HepG2 (cell line): ENCODE measurements at regions not wholly inside any gene's neighbourhood (a gene's known extent, or its start where the extent isn't known, plus 50 kb on each side); places are given as distances from the start of the nearest gene placed in this dataset.

Experiments
- ATAC-seq: fragments of 200-7000 bp; cut with Tn5 transposase; 3 replicates; pipeline ENCODE4 v1.9.1; 2020; ENCODE audit warnings: mild to moderate bottlenecking, moderate library complexity
- BruUV-seq: library from RNA; stranded (reverse); fragments of 400-500 nt; replicated peaks from 2 replicates; lab custom pipeline; 2021; lab: Mats Ljungman, UMichigan
- CTCF ChIA-PET: fragments of 300-600 bp; formaldehyde crosslinking; extraction: SDS; loops from one replicate; lab custom pipeline; 2021; ENCODE audit warnings: low total read pairs, inconsistent platforms, low intra/inter-chr PET ratio; lab: Yijun Ruan, JAX
- POLR2A ChIA-PET: fragments of 350-600 bp; sonication (Branson Sonifier 250); formaldehyde crosslinking; loops from one replicate; lab custom pipeline; 2020; ENCODE audit warnings: antibody characterized with exemption, inconsistent platforms; lab: Yijun Ruan, JAX
- DNase-seq: peaks from one replicate; pipeline ENCODE4 v3.0.0-alpha.2; 2015; ENCODE audit warnings: low spot score
- FAIRE-seq: peaks from 3 replicates; lab custom pipeline; 2011; peaks lifted over from hg19 to GRCh38; lab: Jason Lieb, UNC
- H2AFZ ChIP-seq: one replicate; pipeline ENCODE4 v1.6.1; 2011; ENCODE audit warnings: low read length, inconsistent platforms
- H3K27ac ChIP-seq: fragments of 300-600 bp; 3 replicates; pipeline ENCODE4 v1.8.0; 2011; ENCODE audit warnings: mixed run types, mild to moderate bottlenecking, mixed read lengths, low read length, inconsistent platforms; ENCODE audit not compliant: insufficient read depth; ENCODE audit errors: extremely low read length
- H3K27me3 ChIP-seq, 2 experiments: fragments of 200-600 bp in 1 of 2; 2 replicates in 1 of 2; 3 replicates in 1 of 2; pipeline versions ENCODE4 v1.6.0 to v1.8.0; 2011; ENCODE audit warnings: low read length in 2 of 2, mild to moderate bottlenecking in 2 of 2, moderate library complexity in 2 of 2, inconsistent platforms in 1 of 2; ENCODE audit not compliant: insufficient read depth in 2 of 2, control insufficient read depth in 1 of 2
- H3K36me3 ChIP-seq, 2 experiments: fragments of 200-600 bp in 1 of 2; replicated peaks in 1 of 2; 2 replicates in 1 of 2; 3 replicates in 1 of 2; pipeline versions ENCODE4 v1.5.1 to v1.8.0; 2011; ENCODE audit warnings: low read length in 2 of 2, inconsistent platforms in 1 of 2; ENCODE audit not compliant: insufficient read depth in 2 of 2, control insufficient read depth in 1 of 2
- H3K4me1 ChIP-seq: 2 replicates; pipeline ENCODE4 v1.5.1; 2012; ENCODE audit warnings: low read length, inconsistent platforms; ENCODE audit not compliant: insufficient read depth
- H3K4me2 ChIP-seq: 2 replicates; pipeline ENCODE4 v1.6.0; 2011; ENCODE audit warnings: low read depth, low read length, inconsistent platforms
- H3K4me3 ChIP-seq, 3 experiments: fragments of 200-600 bp in 1 of 3; sonication (generic), shearing (Covaris generic) in 1 of 3; replicated peaks in 1 of 3; 2 replicates each; pipeline ENCODE4 v1.5.1; 2011 to 2016; ENCODE audit warnings: low read length in 3 of 3, inconsistent platforms in 2 of 3, low read depth in 2 of 3, mild to moderate bottlenecking in 2 of 3, control low read depth in 1 of 3, mixed read lengths in 1 of 3; ENCODE audit not compliant: insufficient read depth in 1 of 3
- H3K79me2 ChIP-seq: one replicate; pipeline ENCODE4 v1.6.1; 2011; ENCODE audit warnings: low read length, inconsistent platforms; ENCODE audit not compliant: insufficient read depth
- H3K9ac ChIP-seq: 2 replicates; pipeline ENCODE4 v1.6.0; 2011; ENCODE audit warnings: mild to moderate bottlenecking, low read depth, low read length, inconsistent platforms; ENCODE audit not compliant: insufficient read depth
- H3K9me3 ChIP-seq: 2 replicates; pipeline ENCODE4 v1.5.1; 2012; ENCODE audit warnings: mild to moderate bottlenecking, low read length
- H4K20me1 ChIP-seq: 2 replicates; pipeline ENCODE4 v1.6.0; 2011; ENCODE audit warnings: inconsistent platforms, mild to moderate bottlenecking, low read length, moderate library complexity; ENCODE audit not compliant: insufficient read depth
- ATF7 ChIP-seq, 2 experiments: fragments of 450-650 bp in 1 of 2; sonication (generic) in 1 of 2; formaldehyde crosslinking in 1 of 2; IDR thresholded peaks; 2 replicates each; pipeline versions ENCODE4 v1.4.0 to v1.6.1; 2016 to 2020; ENCODE audit warnings: antibody characterized with exemption in 1 of 2, mild to moderate bottlenecking in 1 of 2, missing genetic modification reagents in 1 of 2
- CREB1 ChIP-seq, 2 experiments: fragments of 450-650 bp in 1 of 2; IDR thresholded peaks; 2 replicates each; pipeline ENCODE4 v1.6.1; 2016 to 2017; ENCODE audit warnings: control low read depth in 1 of 2, mild to moderate bottlenecking in 1 of 2, missing compliant biosample characterization in 1 of 2, missing genetic modification characterization in 1 of 2
- KDM6A ChIP-seq: IDR thresholded peaks from 2 replicates; pipeline ENCODE4 v1.6.1; 2016; ENCODE audit warnings: low read depth
- MAFF ChIP-seq: IDR thresholded peaks from 2 replicates; pipeline ENCODE4 v1.6.1; 2011; ENCODE audit warnings: low read depth, low read length, improper control_type of control experiment
- MAFK ChIP-seq, 2 experiments: IDR thresholded peaks in 1 of 2; conservative IDR thresholded peaks in 1 of 2; 2 replicates each; pipeline ENCODE4 v1.6.1; 2011; ENCODE audit warnings: improper control_type of control experiment in 2 of 2, low read length in 2 of 2
- ZMAT5 ChIP-seq: sonication (generic); formaldehyde crosslinking; IDR thresholded peaks from 2 replicates; pipeline ENCODE4 v1.5.0; 2020; ENCODE audit warnings: mild to moderate bottlenecking, low read depth, missing genetic modification reagents, borderline replicate concordance
- WGBS: methylation state at CpG from one replicate; pipeline ENCODE4 v1.1.6; 2017; ENCODE audit warnings: low lambda C conversion rate; 5-methylcytosine and 5-hydroxymethylcytosine counted together
- in situ Hi-C: cut with HindIII; loops from 2 replicates; pipeline ENCODE4 v1.10.0; 2017; ENCODE audit warnings: low pct_unique_long_range_greater_than_20kb; ENCODE audit not compliant: extremely low pct_ligation_motif_present
- intact Hi-C: fragments of 100-400 bp; cut with micrococcal nuclease; formaldehyde crosslinking; loops from one replicate; pipeline ENCODE4 v1.10.0; 2022; ENCODE audit not compliant: unreplicated experiment

DNA sequence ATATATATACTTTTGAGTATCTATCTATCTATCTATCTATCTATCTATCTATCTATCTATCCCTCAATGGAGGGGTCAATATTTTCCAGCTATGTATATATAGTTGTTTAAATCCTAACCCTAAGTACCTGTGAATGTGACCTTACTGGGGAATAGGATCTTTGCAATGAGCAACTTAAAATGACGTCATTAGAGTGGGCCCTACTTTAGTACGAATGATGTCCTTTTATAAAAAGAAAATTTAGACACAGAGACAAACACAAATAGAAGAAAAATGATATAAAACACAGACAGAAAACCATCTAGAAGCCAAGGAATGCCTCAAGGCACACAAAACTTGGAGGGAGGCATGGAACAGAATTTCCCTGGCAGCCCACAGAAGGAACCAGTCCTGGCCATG lies 2283.7 kb downstream of the NCAM2 start:
- no peak overlapping the region for H3K4me3 ChIP-seq
- no peak overlapping the region for H3K4me2 ChIP-seq
- H3K79me2 ChIP-seq: no peaks in the 10 kb centered on the region
- no peaks in the 10 kb centered on the region for H3K4me1 ChIP-seq
- H4K20me1 ChIP-seq: no peaks in the 10 kb centered on the region
- no peaks in the 10 kb centered on the region for H3K27me3 ChIP-seq
- in situ Hi-C loops: no loop called here
- 3% methylated on average over 2 of the region's 2 CpGs for WGBS
- intact Hi-C loops: no loop called here
- H3K9ac ChIP-seq: no peak overlapping the region
- FAIRE-seq (no peak), DNase-seq (no peak), ATAC-seq (no peak)
- no peaks in the 10 kb centered on the region for H3K36me3 ChIP-seq
- POLR2A ChIA-PET: no interaction called here
- no TSS peak for BruUV-seq
- peaks cover 79% of the 10 kb centered on the region for H3K9me3 ChIP-seq
- peak; percentile 98 for TF ChIP-seq ATF7 (IDR thresholded peaks at IDR 0.05)
- TF ChIP-seq ATF7 (CRISPR knock-in tag; IDR thresholded peaks at IDR 0.05): no peak
- TF ChIP-seq KDM6A (CRISPR knock-in tag): no peak
- TF ChIP-seq CREB1 (IDR thresholded peaks at IDR 0.05): peak; percentile 86
- no peak for TF ChIP-seq CREB1 (CRISPR knock-in tag; IDR thresholded peaks at IDR 0.05)
- TF ChIP-seq, all 625 proteins: peak for 2
- H2AFZ ChIP-seq: no peak overlapping the region
- CTCF ChIA-PET: no interaction called here
- H3K27ac ChIP-seq: no peak overlapping the region

- DNase-seq: no peak
- WGBS: 0% methylated on average over 1 of the region's 1 CpG
- Histone ChIP-seq H3K4me3 (no peak overlapping the region), H3K4me1 (no peaks in the 10 kb centered on the region), H3K9ac (no peak overlapping the region), H3K27me3 (no peaks in the 10 kb centered on the region), H3K27ac (no peak overlapping the region), H3K9me3 (peaks cover 87% of the 10 kb centered on the region), H3K4me2 (no peak overlapping the region), H3K79me2 (no peaks in the 10 kb centered on the region), H4K20me1 (no peaks in the 10 kb centered on the region), H2AFZ (no peak overlapping the region), H3K36me3 (no peaks in the 10 kb centered on the region)
- no TSS peak for BruUV-seq
- intact Hi-C loops (no loop called here), in situ Hi-C loops (loop anchor here (25.0 kb wide), 1 partner anchor 88 kb away; no protein-coding TSS in a partner anchor)
- no peak for FAIRE-seq
- ATAC-seq: no peak
- ChIA-PET CTCF (no interaction called here), POLR2A (no interaction called here)
- TF ChIP-seq MAFK (conservative IDR thresholded peaks at IDR 0.05 in 1 of 2, IDR thresholded peaks at IDR 0.05 in 1 of 2; ENCODE audit: low read length in 2 of 2) (peak in 1 of 2 experiments; percentile 39; a peak in 2 of 4 replicates), MAFF (0 out of 2 replicates have a peak, but pooled peaks have one; percentile 16), ZMAT5 (no peak)
These were observed 2251.6 kb downstream of the NCAM2 start for GRCh38 chr21:23249760-23250159.
